ENCODE measurements at regions not wholly inside any gene's neighbourhood (a gene's known extent, or its start where the extent isn't known, plus 50 kb on each side); places are given as distances from the start of the nearest gene placed in this dataset.

DNA sequence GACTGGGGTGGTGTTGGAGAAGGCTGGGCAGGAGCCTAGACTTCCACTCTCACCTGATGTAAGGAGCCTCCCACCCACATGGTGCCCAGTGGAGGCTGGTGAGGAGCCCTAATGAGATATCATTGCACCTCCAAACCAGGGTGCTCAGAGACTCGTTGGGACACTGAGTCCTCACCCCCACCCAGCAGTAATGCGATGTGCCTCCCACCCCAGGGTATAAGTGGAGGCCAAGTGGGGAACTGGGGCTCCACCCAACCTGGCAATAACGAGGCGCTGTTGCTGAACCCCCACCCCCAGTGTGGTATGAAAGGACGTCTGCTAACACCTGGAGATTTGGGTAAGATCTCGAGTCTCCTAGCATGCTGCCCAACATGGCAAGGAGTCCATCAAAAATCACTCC is 510.2 kb downstream of the PREX1 start:
- Histone ChIP-seq H3K4me2 (ENCODE audit: low read length) (no peak overlapping the region), H3K27ac (ENCODE audit: low read depth, low read length) (no peak overlapping the region), H3K9me2 (replicated peaks; ENCODE audit: control insufficient read depth, low read length) (no peaks in the 10 kb centered on the region), H3K27me3 (ENCODE audit: control insufficient read depth, low read length) (no peaks in the 10 kb centered on the region), H3F3A (ENCODE audit: control insufficient read depth, insufficient read depth) (no peaks in the 10 kb centered on the region), H4K20me1 (ENCODE audit: control insufficient read depth, insufficient read depth, low read depth, low read length) (no peaks in the 10 kb centered on the region), H3K79me2 (ENCODE audit: control insufficient read depth, low read length) (no peaks in the 10 kb centered on the region), H3K4me3 (ENCODE audit: low read length) (no peak overlapping the region), H3K9me3 (ENCODE audit: control insufficient read depth, insufficient read depth, low read length) (no peaks in the 10 kb centered on the region), H3K4me1 (ENCODE audit: control insufficient read depth, low read length) (no peaks in the 10 kb centered on the region), H3K36me3 (ENCODE audit: control insufficient read depth, low read length) (no peaks in the 10 kb centered on the region)
- TF ChIP-seq EZH2phosphoT487 (IDR thresholded peaks at IDR 0.05; ENCODE audit: borderline replicate concordance, low read length) = no peak
- no peak for TF ChIP-seq CTCF (IDR thresholded peaks at IDR 0.05; ENCODE audit: low read depth, low read length, poor library complexity, severe bottlenecking)

DNA sequence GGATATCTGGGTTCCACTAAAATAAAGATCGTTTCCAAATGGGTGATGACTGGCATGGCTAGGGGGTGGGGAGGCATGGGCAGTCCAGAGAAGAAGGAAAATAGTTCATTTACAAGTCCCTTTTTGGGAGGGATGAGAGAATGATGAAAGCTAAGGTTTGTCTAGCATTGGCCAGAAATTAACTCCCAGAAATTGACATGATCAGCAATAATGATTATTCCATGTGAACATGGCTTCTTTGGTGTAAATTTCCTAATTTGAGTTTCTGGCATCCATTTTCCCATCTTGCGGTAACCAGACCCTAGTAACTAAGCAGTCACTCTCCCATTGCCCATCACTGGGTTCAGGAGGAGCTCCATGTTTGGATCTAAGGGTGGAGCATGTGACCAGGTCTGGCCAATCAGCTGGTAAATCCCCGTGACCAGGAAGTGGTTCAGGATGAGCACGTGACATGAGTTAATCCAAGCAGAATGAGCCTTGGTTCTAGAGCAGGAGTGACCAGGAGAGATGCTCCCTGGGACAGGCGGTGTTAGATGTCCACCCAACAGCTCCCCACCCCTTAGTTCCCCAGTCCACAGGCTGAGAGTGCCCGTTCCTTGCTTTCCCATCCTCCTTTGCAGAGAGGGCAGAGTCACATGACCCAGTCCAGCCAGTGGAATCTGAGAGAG is 512.7 kb downstream of the PREX1 start:
- H3K27me3 ChIP-seq (ENCODE audit: control insufficient read depth, low read length) = no peaks in the 10 kb centered on the region
- H3K9me2 ChIP-seq (replicated peaks; ENCODE audit: control insufficient read depth, low read length) = no peaks in the 10 kb centered on the region
- no peak overlapping the region for H3K27ac ChIP-seq (ENCODE audit: low read depth, low read length)
- no peaks in the 10 kb centered on the region for H3K36me3 ChIP-seq (ENCODE audit: control insufficient read depth, low read length)
- TF ChIP-seq CTCF (IDR thresholded peaks at IDR 0.05; ENCODE audit: low read depth, low read length, poor library complexity, severe bottlenecking) (no peak), EZH2phosphoT487 (IDR thresholded peaks at IDR 0.05; ENCODE audit: borderline replicate concordance, low read length) (no peak)
- H3K79me2 ChIP-seq (ENCODE audit: control insufficient read depth, low read length) = no peaks in the 10 kb centered on the region
- no peaks in the 10 kb centered on the region for H3F3A ChIP-seq (ENCODE audit: control insufficient read depth, insufficient read depth)
- no peaks in the 10 kb centered on the region for H3K4me1 ChIP-seq (ENCODE audit: control insufficient read depth, low read length)
- no peak overlapping the region; the same call in 1 of the 2 replicates for H3K4me3 ChIP-seq (ENCODE audit: low read length)
- no peaks in the 10 kb centered on the region for H3K9me3 ChIP-seq (ENCODE audit: control insufficient read depth, insufficient read depth, low read length)
- no peaks in the 10 kb centered on the region for H4K20me1 ChIP-seq (ENCODE audit: control insufficient read depth, insufficient read depth, low read depth, low read length)
- peak overlapping the region; percentile 24; the same call in 1 of the 2 replicates for H3K4me2 ChIP-seq (ENCODE audit: low read length)

- Histone ChIP-seq H3F3A (ENCODE audit: control insufficient read depth, insufficient read depth) (no peaks in the 10 kb centered on the region), H3K36me3 (ENCODE audit: control insufficient read depth, low read length) (no peaks in the 10 kb centered on the region), H3K79me2 (ENCODE audit: control insufficient read depth, low read length) (no peaks in the 10 kb centered on the region), H3K4me3 (ENCODE audit: low read length) (no peak overlapping the region), H3K9me3 (ENCODE audit: control insufficient read depth, insufficient read depth, low read length) (no peaks in the 10 kb centered on the region), H3K4me1 (ENCODE audit: control insufficient read depth, low read length) (no peaks in the 10 kb centered on the region), H3K4me2 (ENCODE audit: low read length) (no peak overlapping the region), H3K27me3 (ENCODE audit: control insufficient read depth, low read length) (no peaks in the 10 kb centered on the region), H4K20me1 (ENCODE audit: control insufficient read depth, insufficient read depth, low read depth, low read length) (no peaks in the 10 kb centered on the region), H3K9me2 (replicated peaks; ENCODE audit: control insufficient read depth, low read length) (no peaks in the 10 kb centered on the region), H3K27ac (ENCODE audit: low read depth, low read length) (no peak overlapping the region)
- TF ChIP-seq CTCF (IDR thresholded peaks at IDR 0.05; ENCODE audit: low read depth, low read length, poor library complexity, severe bottlenecking) (no peak), EZH2phosphoT487 (IDR thresholded peaks at IDR 0.05; ENCODE audit: borderline replicate concordance, low read length) (no peak)
Measured at GRCh38 chr20:48313324-48313723, 514.5 kb downstream of the PREX1 start.
